ENCODE measurements at regions not wholly inside any gene's neighbourhood (a gene's known extent, or its start where the extent isn't known, plus 50 kb on each side); places are given as distances from the start of the nearest gene placed in this dataset.

GRCh38 chr11:112886434-112887370 is 74.5 kb upstream of the NCAM1 start:
- ATAC-seq (no peak), DNase-seq (ENCODE audit: low read depth, low spot score) (no peak)
- H3K9me3 ChIP-seq (ENCODE audit: control insufficient read depth in 1 of 2, insufficient read depth in 1 of 2, low read depth in 1 of 2, low read length in 2 of 2) = no peaks in the 10 kb centered on the region
- H3K4me1 ChIP-seq (ENCODE audit: control insufficient read depth in 1 of 2, insufficient read depth in 2 of 2, low read length in 2 of 2) = no peaks in the 10 kb centered on the region
- H4K20me1 ChIP-seq (ENCODE audit: insufficient read depth) = no peaks in the 10 kb centered on the region
- peaks cover 14% of the 10 kb centered on the region; the same call in 1 of the 2 replicates for H3K27me3 ChIP-seq (ENCODE audit: insufficient read depth, low read length)
- ChIA-PET CTCF (no interaction called here), POLR2A (no interaction called here), RAD21 (ENCODE audit: low non-redundant PET in 1 of 2, low total read pairs in 2 of 2, uncharacterized antibody in 2 of 2, unreplicated experiment in 2 of 2) (no interaction called here)
- TF ChIP-seq ZBTB33 (IDR thresholded peaks at IDR 0.05; ENCODE audit: extremely low read depth, insufficient replicate concordance, low read length) = no peak
- TF ChIP-seq ZNF274 (IDR thresholded peaks at IDR 0.05; ENCODE audit: low read depth, low read length) = no peak
- TF ChIP-seq FOSL1 (IDR thresholded peaks at IDR 0.05; ENCODE audit: low read depth) = no peak
- no peak for TF ChIP-seq EZH2phosphoT487 (IDR thresholded peaks at IDR 0.05; ENCODE audit: borderline replicate concordance)
- no peak for TF ChIP-seq CTCF (IDR thresholded peaks at IDR 0.05 in 2 of 3, conservative IDR thresholded peaks at IDR 0.05 in 1 of 3; ENCODE audit: borderline replicate concordance in 1 of 3, insufficient read depth in 1 of 3, low read depth in 2 of 3, low read length in 2 of 3)
- TF ChIP-seq SRF (IDR thresholded peaks at IDR 0.05; ENCODE audit: low read depth) = no peak
- TF ChIP-seq MAX (IDR thresholded peaks at IDR 0.05) = no peak
- TF ChIP-seq SIN3A (IDR thresholded peaks at IDR 0.05; ENCODE audit: low read depth) = no peak
- TF ChIP-seq ZFX (IDR thresholded peaks at IDR 0.05) = no peak
- TF ChIP-seq ATF3 (IDR thresholded peaks at IDR 0.05) = no peak
- TF ChIP-seq YY1 (IDR thresholded peaks at IDR 0.05; ENCODE audit: extremely low read depth, insufficient replicate concordance, low read depth, low read length) = no peak
- TF ChIP-seq SP1 (IDR thresholded peaks at IDR 0.05; ENCODE audit: low read depth) = no peak
- TF ChIP-seq JUND (IDR thresholded peaks at IDR 0.05) = no peak
- H2AFZ ChIP-seq (ENCODE audit: low read depth, low read length, poor library complexity, severe bottlenecking) = no peak overlapping the region
- no peak overlapping the region for H3K4me3 ChIP-seq (replicated peaks in 1 of 2; ENCODE audit: low read depth in 1 of 2, low read length in 2 of 2)
- H3K79me2 ChIP-seq (ENCODE audit: insufficient read depth, low read length) = no peaks in the 10 kb centered on the region
- no peak overlapping the region for H3K4me2 ChIP-seq (ENCODE audit: low read length)
- no peaks in the 10 kb centered on the region for H3K9me2 ChIP-seq (ENCODE audit: insufficient read depth)
- no peaks in the 10 kb centered on the region for H3K36me3 ChIP-seq (ENCODE audit: control insufficient read depth in 1 of 2, insufficient read depth in 2 of 2, low read length in 2 of 2)
- no TSS peak for BruUV-seq (replicated peaks)
- H3K9ac ChIP-seq (ENCODE audit: low read length) = no peak overlapping the region
- intact Hi-C loops (cut with micrococcal nuclease) = no loop called here
- no peak overlapping the region for H3K27ac ChIP-seq (ENCODE audit: low read depth, low read length)

All from HCT116 (cell line).